ENCODE measurements at regions not wholly inside any gene's neighbourhood (a gene's known extent, or its start where the extent isn't known, plus 50 kb on each side); places are given as distances from the start of the nearest gene placed in this dataset.

DNA sequence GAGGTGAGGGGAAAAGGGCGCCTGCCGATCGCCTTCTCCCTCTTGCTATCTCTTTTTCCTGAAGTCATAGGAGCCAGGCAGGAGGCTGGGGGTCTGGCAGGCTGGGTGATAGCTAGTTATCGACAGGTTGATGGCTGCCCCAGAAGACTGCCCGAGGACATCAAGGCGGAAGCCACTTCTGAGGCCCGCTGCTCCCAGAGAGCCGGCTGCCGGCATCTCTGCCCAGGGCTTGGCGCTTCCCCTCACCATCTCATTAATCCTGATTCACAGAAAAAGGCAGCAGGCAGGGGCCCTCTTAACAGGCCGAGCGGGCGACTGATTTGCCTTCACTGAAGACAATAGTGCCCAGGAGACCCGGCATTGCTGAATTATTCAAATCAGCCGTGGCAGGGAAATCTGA lies 124.2 kb downstream of the MIAT start:
- no peak for FAIRE-seq
- dilution Hi-C loops (cut with MboI; ENCODE audit: extremely low pct_ligation_motif_present, low sequenced_read_pairs), result no loop called here
- no peak overlapping the region for H3K9ac ChIP-seq (ENCODE audit: control insufficient read depth, extremely low read depth, insufficient read depth, low read length)

GRCh38 chr22:26783885-26784284 lies 126.5 kb downstream of the MIAT start:
- Histone ChIP-seq H3K9ac (ENCODE audit: control insufficient read depth, extremely low read depth, insufficient read depth, low read length) (no peak overlapping the region), H3K27ac (ENCODE audit: control insufficient read depth, insufficient read depth, low read length) (no peak overlapping the region), H4K20me1 (ENCODE audit: control insufficient read depth, extremely low read depth, insufficient read depth, low read length) (no peaks in the 10 kb centered on the region), H3K4me2 (ENCODE audit: control insufficient read depth, extremely low read depth, insufficient read depth, low read depth, low read length) (no peak overlapping the region), H3K4me1 (ENCODE audit: control insufficient read depth, extremely low read depth, insufficient read depth, low read length) (no peaks in the 10 kb centered on the region), H3K9me3 (ENCODE audit: control insufficient read depth, low read depth, low read length) (peaks cover 1% of the 10 kb centered on the region), H2AFZ (ENCODE audit: control insufficient read depth, low read length) (no peak overlapping the region), H3K36me3 (ENCODE audit: control insufficient read depth in 2 of 2, extremely low read depth in 1 of 2, insufficient read depth in 2 of 2, low read length in 2 of 2) (peaks cover 2 to 9% of the 10 kb centered on the region in 2 experiments), H3K79me2 (ENCODE audit: control insufficient read depth, insufficient read depth, low read length) (no peaks in the 10 kb centered on the region), H3K4me3 (ENCODE audit: control insufficient read depth in 2 of 3, extremely low read depth in 1 of 3, insufficient read depth in 2 of 3, low read depth in 1 of 3, low read length in 3 of 3) (no peak overlapping the region), H3K27me3 (ENCODE audit: control insufficient read depth, extremely low read depth, insufficient read depth, low read length) (no peaks in the 10 kb centered on the region), H3K9me1 (ENCODE audit: control insufficient read depth, extremely low read depth, insufficient read depth, low read length) (no peaks in the 10 kb centered on the region)
- TF ChIP-seq, protein P1, sequence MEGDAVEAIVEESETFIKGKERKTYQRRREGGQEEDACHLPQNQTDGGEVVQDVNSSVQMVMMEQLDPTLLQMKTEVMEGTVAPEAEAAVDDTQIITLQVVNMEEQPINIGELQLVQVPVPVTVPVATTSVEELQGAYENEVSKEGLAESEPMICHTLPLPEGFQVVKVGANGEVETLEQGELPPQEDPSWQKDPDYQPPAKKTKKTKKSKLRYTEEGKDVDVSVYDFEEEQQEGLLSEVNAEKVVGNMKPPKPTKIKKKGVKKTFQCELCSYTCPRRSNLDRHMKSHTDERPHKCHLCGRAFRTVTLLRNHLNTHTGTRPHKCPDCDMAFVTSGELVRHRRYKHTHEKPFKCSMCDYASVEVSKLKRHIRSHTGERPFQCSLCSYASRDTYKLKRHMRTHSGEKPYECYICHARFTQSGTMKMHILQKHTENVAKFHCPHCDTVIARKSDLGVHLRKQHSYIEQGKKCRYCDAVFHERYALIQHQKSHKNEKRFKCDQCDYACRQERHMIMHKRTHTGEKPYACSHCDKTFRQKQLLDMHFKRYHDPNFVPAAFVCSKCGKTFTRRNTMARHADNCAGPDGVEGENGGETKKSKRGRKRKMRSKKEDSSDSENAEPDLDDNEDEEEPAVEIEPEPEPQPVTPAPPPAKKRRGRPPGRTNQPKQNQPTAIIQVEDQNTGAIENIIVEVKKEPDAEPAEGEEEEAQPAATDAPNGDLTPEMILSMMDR (optimal IDR thresholded peaks at IDR 0.05 in 1 of 3, IDR thresholded peaks at IDR 0.05 in 1 of 3, conservative IDR thresholded peaks at IDR 0.05 in 1 of 3; ENCODE audit: extremely low read depth in 1 of 3, insufficient read depth in 2 of 3, low read length in 3 of 3), result no peak
- no peak for TF ChIP-seq EZH2 (IDR thresholded peaks at IDR 0.05; ENCODE audit: low read length)
- FAIRE-seq, result no peak
- DNase-seq (ENCODE audit: low read depth, low spot score), result no peak
- dilution Hi-C loops (cut with MboI; ENCODE audit: extremely low pct_ligation_motif_present, low sequenced_read_pairs), result no loop called here

More for the DNA sequence above, 124.2 kb downstream of the MIAT start:
- DNase-seq (ENCODE audit: low read depth, low spot score), result no peak
- H3K9me3 ChIP-seq (ENCODE audit: control insufficient read depth, low read depth, low read length), result peaks cover 1% of the 10 kb centered on the region
- H3K4me2 ChIP-seq (ENCODE audit: control insufficient read depth, extremely low read depth, insufficient read depth, low read depth, low read length), result no peak overlapping the region
- H4K20me1 ChIP-seq (ENCODE audit: control insufficient read depth, extremely low read depth, insufficient read depth, low read length), result no peaks in the 10 kb centered on the region
- H3K36me3 ChIP-seq (ENCODE audit: control insufficient read depth in 2 of 2, extremely low read depth in 1 of 2, insufficient read depth in 2 of 2, low read length in 2 of 2), result peaks cover 3 to 9% of the 10 kb centered on the region in 2 experiments
- no peaks in the 10 kb centered on the region for H3K27me3 ChIP-seq (ENCODE audit: control insufficient read depth, extremely low read depth, insufficient read depth, low read length)
- no peak overlapping the region for H2AFZ ChIP-seq (ENCODE audit: control insufficient read depth, low read length)
- no peaks in the 10 kb centered on the region for H3K79me2 ChIP-seq (ENCODE audit: control insufficient read depth, insufficient read depth, low read length)
- no peak overlapping the region for H3K27ac ChIP-seq (ENCODE audit: control insufficient read depth, insufficient read depth, low read length)
- H3K4me1 ChIP-seq (ENCODE audit: control insufficient read depth, extremely low read depth, insufficient read depth, low read length), result no peaks in the 10 kb centered on the region
- H3K9me1 ChIP-seq (ENCODE audit: control insufficient read depth, extremely low read depth, insufficient read depth, low read length), result no peaks in the 10 kb centered on the region
- H3K4me3 ChIP-seq (ENCODE audit: control insufficient read depth in 2 of 3, extremely low read depth in 1 of 3, insufficient read depth in 2 of 3, low read depth in 1 of 3, low read length in 3 of 3), result no peak overlapping the region
- TF ChIP-seq, protein P1 (optimal IDR thresholded peaks at IDR 0.05 in 1 of 3, IDR thresholded peaks at IDR 0.05 in 1 of 3, conservative IDR thresholded peaks at IDR 0.05 in 1 of 3; ENCODE audit: extremely low read depth in 1 of 3, insufficient read depth in 2 of 3, low read length in 3 of 3), result no peak
- TF ChIP-seq EZH2 (IDR thresholded peaks at IDR 0.05; ENCODE audit: low read length), result no peak

Data from keratinocyte (primary cell).